Activated naive CD4-positive, alpha-beta T cell treated with anti-CD3 and anti-CD28 coated beads, Interleukin-2, amount 50 U/mL, for 24 hours (primary cell): ENCODE measurements at regions not wholly inside any gene's neighbourhood (a gene's known extent, or its start where the extent isn't known, plus 50 kb on each side); places are given as distances from the start of the nearest gene placed in this dataset.

Experiments
- H3K27ac Mint-ChIP-seq: one replicate; pipeline ENCODE4 v1.8.0; 2021; ENCODE audit warnings: mild to moderate bottlenecking, mixed read lengths
- H3K27me3 Mint-ChIP-seq: one replicate; pipeline ENCODE4 v1.8.0; 2021; ENCODE audit warnings: mixed read lengths
- H3K36me3 Mint-ChIP-seq: one replicate; pipeline ENCODE4 v1.8.0; 2021; ENCODE audit warnings: mixed read lengths
- H3K4me1 Mint-ChIP-seq: one replicate; pipeline ENCODE4 v1.8.0; 2021; ENCODE audit warnings: mixed read lengths
- H3K4me3 Mint-ChIP-seq: one replicate; pipeline ENCODE4 v1.8.0; 2021; ENCODE audit warnings: mild to moderate bottlenecking, mixed read lengths
- H3K9me3 Mint-ChIP-seq: one replicate; pipeline ENCODE4 v1.8.0; 2021; ENCODE audit warnings: mixed read lengths

DNA sequence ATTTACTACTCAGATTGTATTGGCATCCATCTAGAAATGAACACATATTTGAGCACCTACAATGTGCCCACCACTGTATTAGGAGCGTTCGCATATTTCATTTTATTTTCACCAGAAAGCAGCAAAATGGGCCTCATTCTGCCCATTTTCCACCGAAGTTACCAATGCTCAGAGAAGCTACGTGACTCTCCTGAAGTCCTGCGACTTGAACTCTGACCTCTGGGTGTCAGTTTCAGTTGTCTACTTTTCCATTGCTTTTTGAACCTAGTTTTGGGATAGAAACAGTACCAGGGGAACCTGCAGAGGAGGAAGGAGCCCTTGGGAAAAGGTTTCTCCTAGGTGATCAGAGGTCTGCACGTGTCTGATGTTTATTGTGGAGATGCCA lies 139.1 kb upstream of the SDK2 start:
- no peaks in the 10 kb centered on the region for H3K36me3 Mint-ChIP-seq
- H3K27ac Mint-ChIP-seq, result no peak overlapping the region
- peaks cover 13% of the 10 kb centered on the region for H3K4me1 Mint-ChIP-seq
- H3K9me3 Mint-ChIP-seq, result no peaks in the 10 kb centered on the region
- H3K27me3 Mint-ChIP-seq, result no peaks in the 10 kb centered on the region
- no peak overlapping the region for H3K4me3 Mint-ChIP-seq

DNA sequence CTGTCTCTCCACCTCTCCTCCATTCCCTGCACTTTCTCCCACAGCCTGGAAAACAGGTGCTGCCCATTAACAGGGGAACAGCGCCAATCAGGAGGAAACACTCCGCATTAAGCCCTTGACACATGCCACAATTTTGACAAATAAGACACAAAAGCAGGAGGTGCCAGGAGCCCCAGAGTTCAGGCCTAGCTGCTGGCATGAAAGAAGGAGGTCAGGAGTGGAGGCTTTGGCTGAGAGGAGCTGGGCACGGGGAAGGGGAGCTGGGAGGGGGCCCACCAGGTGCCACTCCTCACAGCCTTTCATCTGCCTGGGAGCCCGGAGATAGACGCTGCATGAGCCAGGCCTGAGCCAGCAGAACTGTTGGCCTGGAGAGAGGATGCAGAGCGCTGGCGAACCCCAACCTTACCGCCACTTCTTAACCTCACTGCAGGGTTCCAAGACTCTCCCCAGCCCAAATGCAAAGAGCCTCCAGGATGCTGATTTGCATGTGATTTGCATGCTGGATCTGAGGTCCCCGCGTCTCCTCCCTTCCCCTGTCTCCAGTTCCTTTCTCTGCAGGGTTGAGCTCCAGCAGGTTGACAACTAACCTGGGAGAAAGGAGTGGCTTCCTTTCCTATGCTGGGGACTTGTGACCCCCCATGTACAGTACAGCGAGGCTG lies 139.8 kb upstream of the SDK2 start:
- Mint-ChIP-seq H3K4me1 (peaks cover 13% of the 10 kb centered on the region), H3K9me3 (no peaks in the 10 kb centered on the region), H3K27ac (no peak overlapping the region), H3K27me3 (no peaks in the 10 kb centered on the region), H3K4me3 (no peak overlapping the region), H3K36me3 (no peaks in the 10 kb centered on the region)

DNA sequence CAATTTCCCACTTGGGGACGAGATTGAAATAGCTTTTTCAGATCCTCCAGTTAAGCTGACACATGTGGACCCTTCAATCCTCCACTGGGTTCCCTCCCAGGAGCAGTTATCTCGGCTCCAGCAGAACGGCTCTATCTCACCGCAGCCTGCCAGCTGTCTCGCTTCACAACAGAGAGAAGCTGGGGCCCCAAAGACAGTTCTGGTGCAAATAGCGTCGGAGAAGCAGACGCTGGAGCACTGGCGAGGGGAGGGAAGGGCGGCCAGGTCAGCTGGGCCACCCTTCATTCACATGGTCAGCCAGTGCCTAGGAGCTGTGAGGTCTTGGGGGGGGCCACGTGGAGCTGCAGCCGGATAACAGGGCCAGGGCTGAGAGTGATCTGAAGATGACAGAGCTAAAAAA lies 141.3 kb upstream of the SDK2 start:
- no peak overlapping the region for H3K27ac Mint-ChIP-seq
- peaks cover 13% of the 10 kb centered on the region for H3K4me1 Mint-ChIP-seq
- H3K4me3 Mint-ChIP-seq, result no peak overlapping the region
- no peaks in the 10 kb centered on the region for H3K27me3 Mint-ChIP-seq
- H3K36me3 Mint-ChIP-seq, result no peaks in the 10 kb centered on the region
- no peaks in the 10 kb centered on the region for H3K9me3 Mint-ChIP-seq

DNA sequence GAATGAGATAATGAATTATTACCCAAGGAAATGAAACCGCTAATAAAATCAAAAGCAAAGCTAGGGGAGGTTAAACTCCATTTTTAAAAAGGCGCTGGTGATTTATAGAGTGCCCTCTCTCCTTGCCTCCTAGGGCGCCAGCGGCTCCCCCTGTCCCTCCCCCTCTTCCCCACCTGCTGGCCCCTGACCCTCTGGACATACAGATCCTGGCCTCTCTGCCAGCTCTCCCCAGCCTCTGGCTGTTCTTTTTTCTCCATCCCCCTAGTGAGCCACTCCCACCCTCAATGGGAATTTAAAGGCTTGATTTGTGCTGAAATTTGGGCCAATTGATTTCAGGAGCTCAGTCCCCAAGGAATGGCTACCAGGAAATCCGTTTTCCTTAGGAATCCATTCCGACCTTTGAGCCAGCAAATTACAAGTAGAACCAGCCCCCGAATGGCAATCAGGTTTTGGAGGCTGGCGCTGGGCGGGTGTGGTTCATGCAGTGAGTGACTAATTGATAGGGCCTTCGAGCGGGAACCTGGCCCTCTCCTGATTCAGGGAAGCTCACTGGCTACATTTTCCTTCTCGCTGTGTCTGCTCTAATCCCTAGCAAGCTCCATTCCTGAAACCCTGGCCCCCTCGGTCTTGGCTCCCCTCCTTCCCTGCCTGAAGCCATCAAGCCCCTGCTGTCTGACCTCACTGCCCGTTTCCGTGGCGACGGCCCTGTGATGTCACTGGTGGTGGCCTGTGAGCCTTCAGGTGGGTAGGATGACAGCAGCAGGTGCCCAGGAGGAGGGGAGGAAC lies 141.9 kb upstream of the SDK2 start:
- H3K4me3 Mint-ChIP-seq, result no peak overlapping the region
- peaks cover 12% of the 10 kb centered on the region for H3K4me1 Mint-ChIP-seq
- H3K27ac Mint-ChIP-seq, result no peak overlapping the region
- no peaks in the 10 kb centered on the region for H3K27me3 Mint-ChIP-seq
- H3K36me3 Mint-ChIP-seq, result no peaks in the 10 kb centered on the region
- no peaks in the 10 kb centered on the region for H3K9me3 Mint-ChIP-seq

DNA sequence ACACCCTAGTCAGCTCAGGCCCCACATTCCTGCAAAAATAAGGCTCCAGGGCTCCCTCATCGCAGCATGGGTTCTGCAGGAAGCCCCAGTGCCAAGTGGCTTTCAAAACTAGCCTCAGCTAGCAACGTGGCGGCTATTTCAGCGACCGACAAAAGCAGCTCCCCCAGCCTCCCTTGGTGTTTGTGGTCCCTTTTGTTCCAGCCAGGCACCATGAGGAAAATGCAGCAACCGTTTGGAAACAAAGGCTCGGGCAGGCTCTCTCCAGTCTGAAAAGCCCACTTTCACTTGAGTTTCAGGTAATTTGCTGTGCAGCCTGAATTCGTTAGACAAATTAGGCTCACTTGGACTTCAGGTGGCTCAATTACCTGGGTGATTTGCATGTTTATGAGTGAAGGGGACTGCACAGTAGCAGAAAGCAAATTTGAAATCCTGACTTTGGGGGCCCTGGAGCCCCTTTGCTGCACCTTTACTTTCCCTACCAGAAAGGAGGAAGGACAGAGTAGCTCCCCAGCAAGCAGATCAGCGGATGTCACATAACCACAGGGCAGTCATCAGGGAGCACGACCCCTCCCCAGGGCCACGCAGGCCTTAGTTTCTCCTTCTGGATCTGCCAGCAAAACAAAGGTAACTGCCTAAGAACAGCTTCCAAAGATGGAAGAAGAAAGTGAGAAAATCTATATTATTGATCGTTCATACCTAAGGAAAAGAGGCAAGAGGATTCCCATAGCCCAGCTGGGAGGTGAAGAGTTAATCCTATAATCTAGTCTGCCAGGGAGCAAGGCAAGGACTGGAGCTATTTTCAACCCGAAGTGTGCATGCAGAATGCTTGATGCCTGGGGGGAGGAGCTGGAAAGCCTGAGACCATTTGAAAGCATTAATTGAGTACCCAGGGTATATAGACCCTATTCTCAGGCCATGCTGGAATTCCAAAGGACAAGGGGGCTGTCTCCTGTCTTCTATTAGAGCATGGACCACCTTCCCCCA lies 143.1 kb upstream of the SDK2 start:
- Mint-ChIP-seq H3K36me3 (no peaks in the 10 kb centered on the region), H3K4me1 (peaks cover 8% of the 10 kb centered on the region), H3K27me3 (no peaks in the 10 kb centered on the region), H3K27ac (no peak overlapping the region), H3K4me3 (no peak overlapping the region), H3K9me3 (no peaks in the 10 kb centered on the region)

DNA sequence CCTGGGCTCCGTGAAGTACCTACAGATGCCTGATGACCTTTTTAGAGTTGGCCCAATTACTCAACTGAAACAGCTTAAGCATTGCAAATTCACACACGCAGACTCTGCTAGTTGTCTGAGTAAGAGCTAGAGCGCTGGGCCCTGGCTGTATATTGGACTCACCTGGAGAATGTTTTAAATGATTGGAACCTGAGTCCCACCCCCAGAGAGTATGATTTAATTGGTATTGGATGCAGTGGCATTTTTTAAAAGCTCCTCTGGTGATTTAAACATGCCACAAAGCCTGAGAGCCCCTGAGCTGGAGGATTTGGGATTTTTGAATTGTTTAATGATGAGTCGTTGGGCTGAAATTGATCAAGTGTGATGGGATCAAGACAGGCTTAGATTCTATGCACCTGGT lies 143.9 kb upstream of the SDK2 start:
- Mint-ChIP-seq H3K27ac (no peak overlapping the region), H3K4me3 (no peak overlapping the region), H3K36me3 (no peaks in the 10 kb centered on the region), H3K4me1 (peaks cover under 1% of the 10 kb centered on the region), H3K27me3 (no peaks in the 10 kb centered on the region), H3K9me3 (no peaks in the 10 kb centered on the region)

DNA sequence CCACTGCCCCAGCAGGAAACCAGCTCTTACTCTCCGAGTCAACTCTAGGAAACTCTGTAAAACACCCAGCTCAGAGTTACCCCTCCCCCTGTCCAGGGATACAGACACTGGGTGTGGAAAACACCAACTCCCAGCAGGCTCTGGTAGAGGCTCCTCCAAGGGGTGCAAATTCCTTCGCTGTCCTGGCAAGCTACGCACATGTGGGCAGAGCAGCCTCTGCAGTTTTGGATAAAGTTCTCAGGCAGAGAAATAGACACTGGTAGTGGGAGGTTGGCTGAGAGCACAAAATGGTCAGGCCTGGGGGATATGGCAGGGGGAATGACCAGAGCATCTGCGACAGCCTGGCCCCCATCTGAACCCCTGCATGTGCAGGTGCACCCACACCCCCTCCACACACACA lies 146.9 kb upstream of the SDK2 start:
- no peak overlapping the region for H3K4me3 Mint-ChIP-seq
- H3K9me3 Mint-ChIP-seq, result no peaks in the 10 kb centered on the region
- no peaks in the 10 kb centered on the region for H3K4me1 Mint-ChIP-seq
- no peaks in the 10 kb centered on the region for H3K27me3 Mint-ChIP-seq
- no peaks in the 10 kb centered on the region for H3K36me3 Mint-ChIP-seq
- H3K27ac Mint-ChIP-seq, result no peak overlapping the region

DNA sequence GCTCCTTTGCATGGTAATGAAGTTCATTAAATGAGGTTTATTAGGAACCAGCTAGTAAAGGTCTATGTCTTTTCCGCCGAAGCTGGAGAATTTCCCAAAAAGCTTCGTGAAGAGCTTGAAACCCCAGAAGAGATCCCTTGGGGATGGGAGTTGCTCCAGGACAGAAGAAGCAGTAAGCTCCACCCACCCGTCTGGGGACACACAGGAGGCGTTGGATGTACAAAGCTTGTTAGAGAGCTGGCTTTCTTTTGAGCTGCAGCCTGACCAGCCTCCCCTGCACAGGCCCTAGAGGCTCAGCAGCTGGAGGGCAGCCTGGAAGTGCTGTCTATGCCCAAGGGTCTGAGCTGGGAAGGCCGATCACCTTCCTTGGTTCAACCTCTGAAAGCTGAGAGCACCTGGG lies 147.4 kb upstream of the SDK2 start:
- Mint-ChIP-seq H3K4me3 (no peak overlapping the region), H3K27me3 (no peaks in the 10 kb centered on the region), H3K36me3 (no peaks in the 10 kb centered on the region), H3K4me1 (no peaks in the 10 kb centered on the region), H3K27ac (no peak overlapping the region), H3K9me3 (no peaks in the 10 kb centered on the region)

DNA sequence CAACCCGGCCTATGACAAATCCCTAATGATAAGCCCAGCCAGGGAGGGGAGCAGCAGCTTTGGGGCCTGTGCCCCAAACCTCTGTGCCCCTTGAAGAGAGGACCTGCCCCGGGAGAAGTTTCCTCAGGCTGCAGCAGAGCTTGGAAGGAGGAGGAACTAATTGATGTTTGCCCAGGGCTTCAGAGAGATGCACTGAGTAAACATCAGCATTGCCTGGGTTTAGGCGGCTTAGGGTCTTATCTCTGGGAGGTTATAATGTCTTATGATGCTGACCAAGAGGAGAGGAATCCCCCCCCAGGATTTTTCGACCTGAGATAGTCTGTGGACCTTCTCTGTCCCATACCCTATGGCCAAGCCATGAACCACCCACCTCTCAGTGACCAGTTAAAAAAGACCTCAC lies 148.7 kb upstream of the SDK2 start:
- Mint-ChIP-seq H3K9me3 (no peaks in the 10 kb centered on the region), H3K4me3 (no peak overlapping the region), H3K4me1 (no peaks in the 10 kb centered on the region), H3K36me3 (no peaks in the 10 kb centered on the region), H3K27me3 (no peaks in the 10 kb centered on the region), H3K27ac (no peak overlapping the region)

DNA sequence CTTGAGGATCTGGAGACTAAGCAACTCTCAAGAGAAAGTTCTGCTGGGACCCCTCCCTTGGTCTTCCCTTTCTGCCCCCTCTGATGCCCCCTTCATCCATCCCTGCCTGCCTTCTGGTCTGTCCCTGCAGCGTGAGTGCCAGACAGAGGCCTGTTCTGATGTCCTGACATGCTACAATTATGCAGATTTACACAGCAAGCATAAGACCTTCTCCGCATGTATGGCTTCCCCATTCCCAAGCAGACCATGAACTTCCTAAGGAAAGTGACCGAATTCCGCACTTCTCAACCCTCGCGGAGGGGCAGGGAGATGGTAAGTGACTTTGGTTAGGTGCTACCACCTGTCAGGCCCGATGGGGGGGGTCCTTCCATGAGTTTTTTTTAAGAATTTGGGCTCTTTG lies 150.1 kb upstream of the SDK2 start:
- H3K27me3 Mint-ChIP-seq, result no peaks in the 10 kb centered on the region
- no peaks in the 10 kb centered on the region for H3K4me1 Mint-ChIP-seq
- H3K36me3 Mint-ChIP-seq, result no peaks in the 10 kb centered on the region
- no peak overlapping the region for H3K27ac Mint-ChIP-seq
- no peak overlapping the region for H3K4me3 Mint-ChIP-seq
- H3K9me3 Mint-ChIP-seq, result no peaks in the 10 kb centered on the region

DNA sequence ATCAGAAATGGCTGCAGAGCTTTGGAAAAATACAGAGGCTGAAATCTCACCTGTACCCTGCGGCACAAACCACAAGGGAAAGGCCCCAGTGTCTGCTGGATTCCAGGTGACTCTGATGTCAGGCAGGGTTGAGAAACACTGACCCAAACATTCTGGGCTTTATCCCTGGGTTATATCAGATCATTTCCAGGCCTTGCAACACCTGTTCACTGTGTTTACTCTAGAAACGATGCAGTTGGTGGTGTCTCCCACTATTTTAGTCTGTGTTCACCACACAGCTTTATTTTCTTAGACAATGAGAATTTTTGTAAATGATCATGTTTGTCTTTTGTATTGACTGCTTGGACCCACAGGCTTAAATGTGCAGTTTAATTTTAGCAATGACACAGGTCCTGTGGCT lies 151.5 kb upstream of the SDK2 start:
- Mint-ChIP-seq H3K27ac (no peak overlapping the region), H3K4me1 (no peaks in the 10 kb centered on the region), H3K9me3 (no peaks in the 10 kb centered on the region), H3K27me3 (no peaks in the 10 kb centered on the region), H3K36me3 (no peaks in the 10 kb centered on the region), H3K4me3 (no peak overlapping the region)

DNA sequence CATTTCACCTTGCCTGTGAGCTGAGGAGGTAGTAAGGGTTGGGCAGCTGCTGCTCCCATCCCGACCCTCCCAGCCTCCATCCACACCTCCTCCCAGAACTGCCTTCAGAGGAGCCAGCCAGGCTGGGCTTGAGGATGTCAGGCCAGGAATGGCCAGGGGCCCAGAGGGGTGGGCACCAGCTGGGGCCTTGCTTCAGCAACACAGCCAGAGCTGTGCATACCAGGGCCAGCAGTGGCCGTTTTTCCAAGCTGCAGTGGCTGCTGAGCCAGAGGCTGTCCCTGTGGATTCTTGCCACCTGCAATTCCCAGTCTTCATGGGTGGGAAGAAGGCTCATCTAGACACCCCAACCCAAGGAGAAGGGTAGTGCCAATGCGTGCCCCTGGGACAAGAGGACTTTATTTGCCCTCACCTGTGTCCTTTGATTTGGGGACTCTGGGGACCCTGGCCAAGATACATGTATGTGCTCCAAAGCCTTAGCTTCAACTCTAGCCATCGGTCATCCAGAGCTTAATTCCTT lies 153.4 kb upstream of the SDK2 start:
- Mint-ChIP-seq H3K4me1 (peaks cover 8% of the 10 kb centered on the region), H3K9me3 (no peaks in the 10 kb centered on the region), H3K27ac (no peak overlapping the region), H3K36me3 (no peaks in the 10 kb centered on the region), H3K27me3 (no peaks in the 10 kb centered on the region), H3K4me3 (no peak overlapping the region)

DNA sequence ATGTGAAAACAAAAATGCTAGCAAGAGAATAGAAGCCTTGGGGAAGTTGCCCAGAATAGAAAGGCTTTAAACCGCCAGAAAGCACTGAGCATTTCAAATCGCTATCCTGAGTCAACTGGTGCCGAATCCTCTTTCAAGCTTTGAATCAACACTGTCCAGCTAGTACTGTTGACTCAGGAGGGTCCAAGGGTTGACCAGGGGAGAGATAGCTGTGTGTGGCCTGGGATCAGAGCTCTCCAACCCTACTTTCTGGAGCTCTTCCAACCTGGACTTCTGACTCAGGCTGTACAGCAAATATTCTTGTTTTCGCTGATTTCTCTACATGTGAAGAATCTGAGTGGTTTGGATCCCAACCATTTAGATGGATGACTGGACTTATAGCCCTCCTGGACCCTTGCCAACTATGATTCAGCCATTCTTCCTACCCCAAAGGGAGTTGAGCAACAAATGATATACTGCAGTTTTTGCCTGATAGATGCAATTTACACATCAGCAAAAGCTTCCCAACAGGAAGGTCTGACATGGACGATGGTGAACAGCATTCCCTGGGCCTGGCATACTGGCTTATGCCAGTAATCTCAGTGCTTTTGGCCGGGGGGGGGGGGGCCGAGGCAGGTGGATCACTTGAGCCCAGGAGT lies 154.0 kb upstream of the SDK2 start:
- Mint-ChIP-seq H3K4me3 (no peak overlapping the region), H3K36me3 (peaks cover 2% of the 10 kb centered on the region), H3K27me3 (no peaks in the 10 kb centered on the region), H3K27ac (no peak overlapping the region), H3K9me3 (no peaks in the 10 kb centered on the region), H3K4me1 (peaks cover 8% of the 10 kb centered on the region)

DNA sequence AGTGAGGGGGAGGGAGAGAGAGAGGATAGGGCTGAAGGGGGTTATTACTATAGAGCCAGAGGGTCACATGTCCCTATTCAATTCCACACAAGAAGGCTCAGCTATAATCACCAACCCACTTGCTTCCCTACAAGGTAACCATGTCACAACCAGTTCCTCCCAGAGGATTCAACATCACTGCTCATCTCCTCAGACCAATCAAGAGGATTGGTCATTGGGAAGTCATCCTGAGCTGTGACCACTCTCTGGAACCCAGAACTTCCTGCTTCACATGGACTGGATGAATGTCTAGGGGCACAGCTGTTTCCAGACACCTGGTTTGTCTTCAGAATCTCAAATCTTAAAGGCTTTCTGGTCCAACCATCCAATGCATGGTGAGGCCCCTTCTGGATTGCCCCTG lies 154.9 kb upstream of the SDK2 start:
- H3K36me3 Mint-ChIP-seq, result peaks cover 3% of the 10 kb centered on the region
- H3K4me1 Mint-ChIP-seq, result peaks cover 8% of the 10 kb centered on the region
- H3K27me3 Mint-ChIP-seq, result no peaks in the 10 kb centered on the region
- no peaks in the 10 kb centered on the region for H3K9me3 Mint-ChIP-seq
- no peak overlapping the region for H3K4me3 Mint-ChIP-seq
- no peak overlapping the region for H3K27ac Mint-ChIP-seq
